Gastroesophageal sphincter (tissue), 4 donors: ENCODE measurements at regions not wholly inside any gene's neighbourhood (a gene's known extent, or its start where the extent isn't known, plus 50 kb on each side); places are given as distances from the start of the nearest gene placed in this dataset.

Experiments
- ATAC-seq: fragments of 150-250 bp; one replicate; pipeline ENCODE4 v1.9.1; 2016; ENCODE audit warnings: mild to moderate bottlenecking, moderate library complexity
- H3K27ac ChIP-seq, 4 donors: fragments of 200-600 bp; sonication (generic) in 3 of 4; 1 replicate in 3 of 4; 2 replicates in 1 of 4; pipeline ENCODE4 v1.5.1; 2016 to 2019
- H3K27me3 ChIP-seq: fragments of 200-600 bp; sonication (generic); one replicate; pipeline ENCODE4 v1.5.1; 2019
- H3K36me3 ChIP-seq, 2 donors: fragments of 200-600 bp; sonication (generic); one replicate each; pipeline ENCODE4 v1.5.1; 2019; ENCODE audit warnings: control low read depth in 1 of 2
- H3K4me1 ChIP-seq, 3 donors: fragments of 200-600 bp; sonication (generic); 1 replicate in 2 of 3; 2 replicates in 1 of 3; pipeline ENCODE4 v1.5.1; 2016 to 2019; ENCODE audit warnings: control low read depth in 2 of 3
- H3K4me3 ChIP-seq, 2 donors: fragments of 200-600 bp; sonication (generic); one replicate each; pipeline ENCODE4 v1.5.1; 2019; ENCODE audit warnings: mild to moderate bottlenecking in 1 of 2, moderate library complexity in 1 of 2
- H3K9me3 ChIP-seq, 3 donors: fragments of 200-600 bp; sonication (generic); one replicate each; pipeline ENCODE4 v1.5.1; 2017 to 2019; ENCODE audit warnings: control low read depth in 2 of 3
- CTCF ChIP-seq, 4 experiments: fragments of 200-600 bp in 2 of 4; fragments of 450-650 bp in 2 of 4; sonication (generic) in 1 of 4; IDR thresholded peaks; one replicate each; pipeline ENCODE4 v1.5.1; 2017 to 2019; ENCODE audit warnings: antibody characterized with exemption in 4 of 4, mild to moderate bottlenecking in 2 of 4, moderate library complexity in 2 of 4
- EP300 ChIP-seq: sonication (generic); formaldehyde crosslinking; IDR thresholded peaks from one replicate; pipeline ENCODE4 v1.6.1; 2017; ENCODE audit warnings: antibody characterized with exemption, mild to moderate bottlenecking
- POLR2A ChIP-seq, 2 donors: fragments of 450-650 bp; IDR thresholded peaks; one replicate each; pipeline ENCODE4 v1.6.1; 2017; ENCODE audit warnings: antibody characterized with exemption in 2 of 2, mild to moderate bottlenecking in 2 of 2, moderate library complexity in 1 of 2
- POLR2AphosphoS5 ChIP-seq: sonication (generic); formaldehyde crosslinking; IDR thresholded peaks from one replicate; pipeline ENCODE4 v1.6.1; 2017; ENCODE audit warnings: antibody characterized with exemption
- WGBS, 2 donors: methylation state at CpG; one replicate each; pipeline ENCODE4 v1.1.5; 2018; ENCODE audit warnings: low coverage in 1 of 2; 5-methylcytosine and 5-hydroxymethylcytosine counted together

- peaks cover 55% of the 10 kb centered on the region for H3K27me3 ChIP-seq
- H3K36me3 ChIP-seq: no peaks in the 10 kb centered on the region
- no peak overlapping the region for H3K4me3 ChIP-seq
- no peak overlapping the region for H3K27ac ChIP-seq
- no peak for ATAC-seq
- no peaks in the 10 kb centered on the region for H3K4me1 ChIP-seq
- TF ChIP-seq POLR2AphosphoS5 (no peak), EP300 (no peak), CTCF (IDR thresholded peaks at IDR 0.05) (no peak), POLR2A (IDR thresholded peaks at IDR 0.05) (no peak)
- 56 to 87% methylated on average over 7 to 17 of the region's 37 CpGs for WGBS, 2 donors
- H3K9me3 ChIP-seq: peaks cover 0 to 7% (median 0%) of the 10 kb centered on the region in 3 donors
Measured at GRCh38 chr16:87012954-87013938, 303.9 kb downstream of the C16orf95 start.

- no peak overlapping the region for H3K4me3 ChIP-seq
- H3K36me3 ChIP-seq: no peaks in the 10 kb centered on the region
- peaks cover 53% of the 10 kb centered on the region for H3K27me3 ChIP-seq
- no peaks in the 10 kb centered on the region for H3K9me3 ChIP-seq
- WGBS, 2 donors: 100% methylated on average over 1 of the region's 1 CpG
- no peaks in the 10 kb centered on the region for H3K4me1 ChIP-seq
- no peak overlapping the region for H3K27ac ChIP-seq
- TF ChIP-seq POLR2AphosphoS5 (no peak), EP300 (no peak), CTCF (IDR thresholded peaks at IDR 0.05) (no peak), POLR2A (IDR thresholded peaks at IDR 0.05) (no peak)
- ATAC-seq: no peak
Measured at GRCh38 chr16:87014112-87014511, 303.1 kb downstream of the C16orf95 start.

GRCh38 chr16:87015021-87015420 lies 302.2 kb downstream of the C16orf95 start:
- TF ChIP-seq EP300: no peak
- no peak for TF ChIP-seq POLR2A (IDR thresholded peaks at IDR 0.05)
- H3K27ac ChIP-seq: no peak overlapping the region
- no peaks in the 10 kb centered on the region for H3K36me3 ChIP-seq
- H3K4me1 ChIP-seq: no peaks in the 10 kb centered on the region
- no peaks in the 10 kb centered on the region for H3K9me3 ChIP-seq
- WGBS, 2 donors: 86 to 100% methylated on average over 1 to 2 of the region's 5 CpGs
- peaks cover 53% of the 10 kb centered on the region for H3K27me3 ChIP-seq
- ATAC-seq: no peak
- H3K4me3 ChIP-seq: no peak overlapping the region

GRCh38 chr16:87016046-87017035 lies 300.9 kb downstream of the C16orf95 start:
- Histone ChIP-seq H3K27ac (no peak overlapping the region), H3K4me1 (no peaks in the 10 kb centered on the region), H3K36me3 (no peaks in the 10 kb centered on the region), H3K27me3 (peaks cover 66% of the 10 kb centered on the region), H3K9me3 (no peaks in the 10 kb centered on the region), H3K4me3 (no peak overlapping the region)
- 72 to 86% methylated on average over 7 to 15 of the region's 15 CpGs for WGBS, 2 donors
- no peak for TF ChIP-seq POLR2A (IDR thresholded peaks at IDR 0.05)
- no peak for TF ChIP-seq POLR2AphosphoS5
- TF ChIP-seq CTCF (IDR thresholded peaks at IDR 0.05): no peak
- no peak for TF ChIP-seq EP300
- no peak for ATAC-seq

DNA sequence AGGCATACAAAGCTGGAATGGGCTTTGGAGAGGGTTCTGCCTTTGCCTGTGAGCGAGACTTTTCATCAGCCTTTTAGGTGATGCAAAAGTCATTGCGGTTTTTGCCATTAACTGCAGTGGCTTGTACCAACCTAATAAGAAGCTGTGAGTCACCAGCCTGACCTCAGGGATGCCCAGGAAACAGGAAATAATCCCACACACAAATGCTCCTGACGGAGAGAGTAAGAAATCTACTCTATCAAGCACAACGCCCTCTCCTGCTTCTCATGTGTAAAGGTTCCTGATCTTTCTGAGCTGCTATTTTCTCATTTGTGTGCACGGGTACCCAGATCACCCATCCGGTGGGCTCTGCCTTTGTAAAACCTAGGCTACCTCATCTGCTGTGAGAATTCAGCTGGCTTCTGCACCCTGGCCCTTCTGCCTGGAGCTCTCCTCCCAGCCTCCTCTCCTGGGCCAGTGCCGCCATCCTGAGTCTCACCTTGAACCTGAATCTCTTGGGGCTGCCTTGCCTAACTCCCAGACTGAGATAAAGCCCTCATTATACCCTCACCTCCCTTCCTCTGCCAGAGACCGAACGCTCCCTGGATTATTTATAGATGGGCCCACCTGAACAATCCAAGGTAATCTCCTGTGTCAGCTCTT lies 299.7 kb downstream of the C16orf95 start:
- Histone ChIP-seq H3K4me1 (no peaks in the 10 kb centered on the region), H3K4me3 (no peak overlapping the region), H3K27me3 (peaks cover 76% of the 10 kb centered on the region), H3K36me3 (no peaks in the 10 kb centered on the region), H3K27ac (no peak overlapping the region), H3K9me3 (no peaks in the 10 kb centered on the region)
- TF ChIP-seq EP300 (no peak), POLR2A (IDR thresholded peaks at IDR 0.05) (no peak), POLR2AphosphoS5 (no peak), CTCF (IDR thresholded peaks at IDR 0.05) (no peak)
- WGBS, 2 donors: 33 to 40% methylated on average over 7 to 8 of the region's 9 CpGs
- ATAC-seq: no peak
